HG03039 (cell line): ENCODE measurements at regions not wholly inside any gene's neighbourhood (a gene's known extent, or its start where the extent isn't known, plus 50 kb on each side); places are given as distances from the start of the nearest gene placed in this dataset.
"Not testable (repeated sequence)": the region's sequence is repeated elsewhere in the genome, so short reads cannot be mapped to it uniquely, and the experiment has no call there.

Source experiments
- ATAC-seq: cut with Tn5 transposase; IDR thresholded peaks from one replicate; pipeline ENCODE4 v1.9.1; 2021; ENCODE audit warnings: mild to moderate bottlenecking, moderate library complexity; ENCODE audit not compliant: unreplicated experiment

GRCh38 chr12:60184096-60184495, 588.3 kb downstream of the SLC16A7 start:
- ATAC-seq = no peak

- no peak for ATAC-seq
Measured at GRCh38 chr12:60185060-60185459, 589.2 kb downstream of the SLC16A7 start.

DNA sequence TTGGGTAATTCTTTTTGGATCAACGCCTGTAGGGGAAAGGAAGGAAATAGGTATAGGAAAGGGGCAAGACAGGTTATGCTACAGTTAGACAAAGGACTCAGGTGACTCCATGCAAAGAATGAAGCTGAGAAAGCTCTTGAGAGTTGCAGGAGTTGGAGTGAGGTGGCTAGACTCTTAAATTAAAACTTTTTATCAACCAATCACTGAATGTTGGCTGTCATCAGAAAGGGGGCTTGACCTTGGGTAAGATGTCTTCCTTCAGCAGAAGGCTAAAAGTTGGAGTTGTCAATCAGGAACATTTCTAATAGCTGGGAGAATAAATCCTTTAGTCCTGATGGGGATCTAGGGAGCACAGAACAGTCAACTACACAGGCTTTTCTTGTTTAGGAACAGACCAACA, 595.4 kb downstream of the SLC16A7 start:
- no peak for ATAC-seq

GRCh38 chr12:60191676-60192359, 596.0 kb downstream of the SLC16A7 start:
- no peak for ATAC-seq

DNA sequence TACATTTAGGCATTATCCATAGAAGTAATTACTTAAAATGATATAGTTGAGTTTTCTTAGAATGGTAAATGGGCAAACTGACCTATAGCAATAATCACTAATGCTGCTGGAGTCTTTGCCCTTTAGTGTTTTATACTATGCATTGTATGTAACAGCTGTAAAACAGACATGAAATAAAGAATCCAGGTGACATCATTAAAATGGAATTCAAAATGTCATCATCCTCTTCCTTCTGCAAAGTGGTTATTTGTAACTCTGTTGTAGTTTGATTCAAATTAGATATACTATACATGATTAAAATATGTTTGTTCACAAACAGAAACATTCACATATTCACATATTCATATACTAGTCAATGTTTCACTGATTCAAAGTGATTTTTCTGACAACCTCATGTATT, 598.8 kb downstream of the SLC16A7 start:
- no peak for ATAC-seq

DNA sequence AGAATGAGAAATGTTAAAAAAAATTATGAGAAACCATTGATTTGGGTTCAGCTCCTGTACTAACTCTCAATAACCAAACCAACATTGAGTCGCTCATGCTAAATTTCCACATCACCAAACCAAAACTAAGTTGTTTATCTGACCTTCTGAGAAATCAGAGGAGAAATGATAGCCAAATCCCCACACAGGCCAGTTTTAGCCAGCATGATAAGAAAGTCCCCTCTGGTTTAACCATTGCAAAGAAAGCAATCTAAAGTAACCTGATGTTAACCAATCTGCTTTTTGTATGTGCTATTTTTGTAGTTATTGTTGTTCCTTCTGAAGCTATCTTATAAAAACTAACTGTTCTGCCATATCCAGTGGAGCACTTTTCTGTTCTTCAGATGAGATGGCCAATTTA, 599.7 kb downstream of the SLC16A7 start:
- ATAC-seq = no peak

- ATAC-seq = no peak
Measured at GRCh38 chr12:60196366-60196765, 600.5 kb downstream of the SLC16A7 start.

- no peak for ATAC-seq
Measured at GRCh38 chr12:60197589-60197988, 601.8 kb downstream of the SLC16A7 start.

DNA sequence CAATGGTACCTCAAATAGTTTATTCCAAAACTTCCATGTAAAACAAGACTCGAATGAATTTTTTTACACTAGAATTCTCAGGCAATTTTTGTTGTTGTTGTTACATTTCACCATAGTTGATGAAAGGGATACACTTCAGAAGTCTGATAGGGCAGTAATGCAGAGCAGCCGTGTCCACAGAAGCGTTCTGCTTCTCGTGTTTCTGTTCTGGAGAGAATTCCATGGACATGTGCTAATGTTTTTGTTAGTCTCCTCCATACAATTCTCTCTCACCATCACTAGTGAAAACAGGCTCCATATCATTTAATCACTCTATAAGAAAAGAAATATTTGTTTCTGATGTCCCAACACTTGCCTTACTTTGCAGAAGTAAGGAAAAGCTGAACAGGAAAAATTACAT, 606.1 kb downstream of the SLC16A7 start:
- no peak for ATAC-seq

DNA sequence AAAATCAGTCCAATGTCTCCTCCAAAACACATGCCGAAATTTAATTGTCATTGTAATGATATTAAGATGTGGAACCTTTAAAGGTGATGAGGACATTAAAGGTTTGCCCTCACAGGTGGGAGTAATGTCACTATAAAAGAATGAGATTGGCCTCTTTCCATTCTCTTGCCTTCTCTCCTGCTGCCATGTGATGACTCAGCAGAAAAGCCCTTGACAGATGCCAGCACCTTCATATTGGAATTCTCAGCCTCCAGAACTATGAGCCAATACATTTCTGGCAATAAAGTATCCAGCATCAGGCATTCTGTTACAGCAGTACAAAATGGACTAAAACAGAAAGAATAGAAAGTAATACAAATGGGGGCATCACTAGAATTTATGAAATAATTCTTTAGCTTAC, 609.7 kb downstream of the SLC16A7 start:
- no peak for ATAC-seq

GRCh38 chr12:60209521-60209920, 613.7 kb downstream of the SLC16A7 start:
- ATAC-seq = no peak

DNA sequence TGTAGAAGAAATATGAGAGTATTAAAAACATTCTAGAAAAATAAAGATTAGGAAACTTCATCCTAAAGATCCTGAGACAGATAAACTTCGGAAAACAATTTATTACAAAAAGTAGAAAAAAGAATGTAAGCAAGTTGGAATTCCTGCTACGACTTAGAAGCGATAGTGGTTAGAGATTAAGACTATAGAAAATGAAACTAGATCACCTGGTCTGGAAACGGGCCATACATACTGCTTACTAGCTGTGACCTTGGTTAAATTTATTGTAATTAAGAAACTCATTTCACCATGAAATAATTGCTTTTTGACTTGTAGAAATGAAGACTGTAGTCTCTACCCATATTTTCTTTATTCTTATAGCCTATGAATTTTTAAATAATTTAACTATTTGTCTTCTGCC, 614.1 kb downstream of the SLC16A7 start:
- no peak for ATAC-seq

GRCh38 chr12:60210756-60211155, 614.9 kb downstream of the SLC16A7 start:
- no peak for ATAC-seq

GRCh38 chr12:60211244-60211643, 615.4 kb downstream of the SLC16A7 start:
- no peak for ATAC-seq

GRCh38 chr12:60212159-60213000, 616.6 kb downstream of the SLC16A7 start:
- ATAC-seq = no peak

GRCh38 chr12:60213272-60213671, 617.4 kb downstream of the SLC16A7 start:
- ATAC-seq = not testable (repeated sequence)

DNA sequence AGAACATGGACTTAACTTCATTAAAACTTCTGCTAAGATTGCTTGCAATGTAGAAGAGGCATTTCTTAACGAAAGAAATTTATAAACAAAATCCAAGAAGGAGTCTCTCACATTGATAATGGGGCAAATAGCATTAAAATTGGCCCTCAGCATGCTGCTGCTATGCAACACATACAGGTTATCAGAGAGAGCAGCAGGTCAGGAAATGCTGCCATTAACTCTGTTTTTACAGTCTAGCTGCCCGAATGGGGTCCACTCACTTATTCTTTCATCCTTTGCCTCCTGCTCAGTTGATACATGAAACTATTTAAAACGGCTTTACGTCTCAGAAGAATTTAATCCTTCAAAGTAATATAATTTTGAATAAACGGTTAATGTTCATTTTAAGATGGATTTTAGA, 620.4 kb downstream of the SLC16A7 start:
- no peak for ATAC-seq

GRCh38 chr12:60223242-60223641, 627.4 kb downstream of the SLC16A7 start:
- no peak for ATAC-seq

DNA sequence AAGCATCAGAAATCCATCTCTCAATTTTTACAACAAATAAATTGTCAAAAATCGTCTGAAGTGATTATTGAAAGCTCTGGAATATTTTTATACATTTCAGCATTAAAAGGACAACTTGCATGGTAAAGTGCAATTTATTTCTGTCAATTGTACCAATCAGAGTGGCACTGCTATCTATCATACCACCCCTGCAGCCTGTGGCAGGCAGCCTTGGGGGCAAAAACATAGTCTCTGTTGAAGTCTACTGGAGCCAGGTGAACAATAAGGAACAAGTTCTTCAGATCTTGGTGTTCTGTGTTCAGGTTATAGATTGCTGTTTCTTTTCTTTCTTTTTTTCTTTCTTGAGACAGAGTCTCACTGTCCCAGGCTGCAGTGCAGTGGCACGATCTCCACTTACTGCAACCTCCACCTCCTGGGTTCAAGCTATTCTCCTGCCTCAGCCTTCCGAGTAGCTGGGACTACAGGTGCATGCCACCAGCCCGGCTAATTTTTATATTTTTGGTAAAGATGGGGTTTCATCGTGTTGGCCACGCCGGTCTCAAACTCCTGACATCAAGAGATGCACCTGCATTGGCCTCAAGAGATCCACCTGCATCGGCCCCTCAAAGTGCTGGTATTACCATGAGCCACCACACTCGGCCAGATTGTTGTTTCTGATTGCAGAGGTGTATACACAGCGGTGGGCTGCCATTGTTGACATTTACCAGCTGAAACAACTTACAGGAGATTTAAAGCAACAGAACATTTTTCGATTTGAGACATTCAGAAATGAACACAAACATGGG, 629.6 kb downstream of the SLC16A7 start:
- ATAC-seq = no peak

GRCh38 chr12:60227916-60228315, 632.1 kb downstream of the SLC16A7 start:
- ATAC-seq = no peak

- ATAC-seq = no peak
Measured at GRCh38 chr12:60230056-60230455, 634.2 kb downstream of the SLC16A7 start.

- no peak for ATAC-seq
Measured at GRCh38 chr12:60231303-60231702, 635.5 kb downstream of the SLC16A7 start.
